NCI-H446 treated with DMSO at 0.1 percent for 48 hours (cell line): ENCODE measurements at regions not wholly inside any gene's neighbourhood (a gene's known extent, or its start where the extent isn't known, plus 50 kb on each side); places are given as distances from the start of the nearest gene placed in this dataset.
A peak's percentile ranks its signal among the peaks of the same experiment; 100 is the strongest.

Experiments
- DNase-seq: peaks from one replicate; lab custom pipeline; 2025; lab: John Stamatoyannopoulos, UW

GRCh38 chr13:22235285-22235949 is 564.5 kb downstream of the FGF9 start:
- DNase-seq, result no peak

GRCh38 chr13:22235950-22236290 is 565.0 kb downstream of the FGF9 start:
- DNase-seq, result no peak

DNA sequence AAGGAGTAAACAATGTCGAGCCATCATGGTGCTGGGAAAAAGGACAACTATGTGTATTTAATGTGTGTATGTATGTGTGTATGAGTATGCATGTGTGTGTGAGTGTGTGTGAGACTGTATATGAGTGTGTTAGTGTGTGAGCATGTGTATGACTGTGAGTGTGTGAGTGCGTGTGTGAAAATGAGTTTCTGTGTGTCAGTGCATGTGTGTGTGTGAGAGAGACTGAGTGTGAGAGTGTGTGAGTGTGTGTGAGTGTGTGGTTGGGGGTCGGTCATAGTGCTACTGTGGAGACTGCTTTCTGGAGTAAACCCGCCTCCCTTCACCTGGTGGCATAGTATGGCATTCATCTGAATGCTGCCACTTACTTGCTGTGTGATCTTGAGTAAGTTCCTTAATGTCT is 567.4 kb downstream of the FGF9 start:
- no peak for DNase-seq

GRCh38 chr13:22240716-22241115 is 569.8 kb downstream of the FGF9 start:
- no peak for DNase-seq

- no peak for DNase-seq
These were observed 572.7 kb downstream of the FGF9 start for GRCh38 chr13:22243469-22244163.

GRCh38 chr13:22252281-22252830 is 581.5 kb downstream of the FGF9 start:
- DNase-seq, result no peak

- no peak for DNase-seq
These were observed 582.2 kb downstream of the FGF9 start for GRCh38 chr13:22253107-22253506.

GRCh38 chr13:22256111-22256639 is 585.3 kb downstream of the FGF9 start:
- DNase-seq, result no peak

DNA sequence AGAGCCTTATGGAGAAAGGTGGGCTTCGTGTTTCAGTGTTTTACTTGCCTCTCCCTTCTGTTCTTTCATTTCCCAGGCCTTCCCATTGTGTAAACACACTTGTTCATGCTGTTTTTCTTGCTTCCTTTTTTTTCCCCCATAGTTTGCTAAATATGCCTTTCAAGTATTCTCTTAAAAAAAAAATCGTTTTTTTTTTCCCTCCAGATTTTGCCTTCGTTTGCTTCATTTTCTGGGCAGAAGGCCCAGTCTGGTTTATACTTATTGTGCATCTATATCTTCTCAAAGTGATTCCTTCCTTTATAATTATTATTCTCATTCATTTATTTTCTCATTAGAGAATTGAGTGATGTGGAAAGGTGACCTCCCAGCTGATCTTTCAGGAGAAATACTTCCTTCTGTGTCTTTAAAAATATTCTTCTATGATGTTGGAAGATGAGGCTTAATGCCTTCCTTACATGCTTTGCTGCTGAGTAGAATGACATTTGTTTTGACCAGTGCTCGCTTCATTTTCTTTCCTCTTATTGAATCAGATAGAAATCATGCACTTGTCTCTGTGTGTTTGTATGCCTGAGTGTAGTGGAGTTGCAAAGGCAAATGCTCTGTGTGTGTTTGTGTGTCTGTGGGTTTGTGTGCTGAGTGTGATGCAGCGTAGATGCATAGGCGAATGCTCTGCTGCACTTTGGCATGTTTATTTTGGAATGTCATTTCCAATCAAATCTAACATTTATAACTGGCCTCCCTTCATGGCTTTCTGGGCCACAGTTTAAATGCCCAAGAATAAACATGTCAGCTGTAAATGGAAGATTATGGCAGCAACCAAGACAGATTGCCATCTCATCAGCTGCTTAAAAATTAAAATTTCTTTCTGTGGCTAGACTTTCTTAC is 591.4 kb downstream of the FGF9 start:
- peak; percentile 0 for DNase-seq

GRCh38 chr13:22263185-22263584 is 592.3 kb downstream of the FGF9 start:
- DNase-seq, result no peak

DNA sequence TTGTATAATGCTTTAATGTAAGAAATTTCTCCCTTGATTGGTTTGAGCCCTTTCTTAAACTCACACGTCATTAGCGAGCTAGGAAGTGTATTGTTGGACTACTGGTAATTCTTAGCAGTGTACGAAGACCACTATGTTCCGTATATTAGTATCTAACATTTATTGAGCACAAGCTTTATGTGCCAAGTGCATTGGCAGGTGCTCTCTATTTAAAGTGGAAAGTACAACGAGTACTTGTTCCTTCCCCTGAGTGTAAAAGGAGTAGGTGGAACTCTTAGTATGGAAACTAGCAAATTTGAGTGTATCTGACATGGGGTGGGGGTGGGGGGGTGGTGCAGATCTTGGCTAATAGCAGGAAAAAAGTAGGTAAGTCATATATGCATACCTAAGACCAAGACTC is 594.7 kb downstream of the FGF9 start:
- DNase-seq, result no peak

- no peak for DNase-seq
These were observed 600.0 kb downstream of the FGF9 start for GRCh38 chr13:22270881-22271280.

- DNase-seq, result no peak
These were observed 601.0 kb downstream of the FGF9 start for GRCh38 chr13:22271903-22272302.

GRCh38 chr13:22275393-22275792 is 604.5 kb downstream of the FGF9 start:
- no peak for DNase-seq

- DNase-seq, result peak; percentile 4
These were observed 605.7 kb downstream of the FGF9 start for GRCh38 chr13:22276616-22277015.

- DNase-seq, result peak; percentile 22
These were observed 607.6 kb downstream of the FGF9 start for GRCh38 chr13:22278336-22278929.

DNA sequence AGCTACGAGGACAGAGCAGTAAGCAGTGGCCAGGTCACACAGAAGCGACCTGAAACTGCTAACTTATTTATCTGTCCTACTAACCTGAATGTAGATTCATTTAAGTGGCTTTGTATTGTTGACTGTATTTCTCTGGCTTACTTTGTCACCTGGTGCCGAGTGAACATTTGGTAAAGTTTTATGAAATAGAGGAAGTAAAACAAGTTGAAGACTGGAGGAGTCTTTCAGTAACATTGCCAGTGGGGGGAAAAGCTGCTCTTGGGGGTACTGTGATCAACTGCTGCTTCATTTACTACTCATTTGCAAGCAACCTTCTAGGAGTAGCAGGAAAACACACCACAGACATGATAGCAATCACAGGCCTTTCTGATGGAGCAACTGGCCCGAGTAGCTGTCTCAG is 615.0 kb downstream of the FGF9 start:
- no peak for DNase-seq

DNA sequence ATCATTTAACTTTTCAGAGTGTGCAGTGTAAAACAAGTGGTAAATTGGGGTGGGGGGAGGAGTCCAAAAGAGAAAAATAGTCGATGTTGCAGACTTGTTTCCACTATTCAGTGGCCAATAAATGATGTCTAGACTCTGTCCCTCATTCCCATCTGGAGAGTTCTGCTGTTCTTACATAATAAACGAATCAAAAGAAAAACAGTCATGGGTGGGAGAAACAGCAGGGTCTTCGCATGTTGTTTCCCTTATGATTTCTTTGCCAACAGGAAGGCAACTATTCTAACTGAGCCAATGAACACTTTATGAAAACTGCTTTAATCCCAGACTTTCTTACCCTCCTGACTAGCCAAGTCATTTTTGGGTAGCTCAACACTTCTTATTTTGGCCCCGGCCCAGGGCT is 615.5 kb downstream of the FGF9 start:
- no peak for DNase-seq

GRCh38 chr13:22287343-22287920 is 616.6 kb downstream of the FGF9 start:
- no peak for DNase-seq

DNA sequence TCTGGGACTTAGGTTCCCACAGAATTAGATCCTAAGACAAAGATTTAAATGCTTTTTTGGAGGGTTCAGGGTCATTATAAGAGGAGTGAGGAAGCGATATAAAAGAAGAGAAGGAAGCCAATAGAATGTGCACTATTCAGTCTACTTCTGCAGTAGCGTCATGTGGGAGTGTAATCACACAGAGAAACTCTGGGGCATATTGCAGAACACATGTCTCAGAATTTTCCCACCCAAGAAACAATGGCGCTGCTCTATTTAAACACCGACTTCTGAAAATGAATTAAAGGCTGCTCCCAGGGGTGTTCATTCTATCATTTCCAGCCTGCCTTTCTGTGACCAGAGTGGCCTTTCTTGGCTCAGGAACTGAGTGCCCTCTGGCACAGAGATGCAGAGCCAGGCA is 617.6 kb downstream of the FGF9 start:
- no peak for DNase-seq

DNA sequence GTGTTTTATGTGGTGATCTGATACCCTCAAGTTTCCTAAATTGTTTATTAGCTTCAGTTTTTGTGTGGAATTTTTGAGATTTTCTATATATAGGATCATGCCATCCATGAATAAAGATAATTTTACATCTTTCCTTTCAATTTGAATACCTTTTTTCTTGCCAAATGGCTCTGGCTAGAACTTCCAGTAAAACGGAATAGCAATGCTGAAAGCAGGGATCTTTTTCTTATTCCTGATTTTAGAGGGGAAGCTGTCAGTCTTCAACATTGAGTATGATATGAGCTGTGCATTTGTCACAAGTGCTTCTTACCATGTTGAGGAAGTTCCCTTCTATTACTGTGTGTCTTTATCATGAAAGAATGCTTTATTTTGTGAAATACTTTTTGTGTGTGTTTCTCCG is 618.8 kb downstream of the FGF9 start:
- no peak for DNase-seq

DNA sequence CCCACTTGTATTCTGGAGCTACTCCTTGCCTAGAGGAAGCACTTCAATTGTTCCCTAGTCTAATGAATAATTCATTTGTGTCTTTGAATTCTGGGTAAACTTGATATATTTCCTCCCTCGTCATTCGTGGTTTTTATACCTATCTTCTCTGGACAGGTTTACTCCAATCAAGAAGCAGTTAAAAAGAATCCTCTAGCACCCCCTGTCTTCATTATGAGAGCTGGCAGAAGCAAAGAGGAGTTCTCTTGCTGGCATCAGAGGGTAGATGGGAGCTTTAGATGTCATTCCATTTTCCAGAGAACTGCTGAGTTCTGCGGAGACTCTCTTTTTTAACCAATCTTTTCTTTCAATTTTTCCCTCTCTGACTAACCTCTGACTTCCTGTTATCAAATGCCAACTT is 627.7 kb downstream of the FGF9 start:
- DNase-seq, result no peak
